ENCODE measurements at regions not wholly inside any gene's neighbourhood (a gene's known extent, or its start where the extent isn't known, plus 50 kb on each side); places are given as distances from the start of the nearest gene placed in this dataset.

- Histone ChIP-seq H3K4me2 (replicated peaks; ENCODE audit: low read depth, low read length, poor library complexity, severe bottlenecking) (no peak overlapping the region), H3K27me3 (replicated peaks in 1 of 4; ENCODE audit: control extremely low read depth in 1 of 4, control insufficient read depth in 3 of 4, insufficient read depth in 4 of 4, low read length in 3 of 4) (no peaks in the 10 kb centered on the region), H3K4me3 (ENCODE audit: control extremely low read depth in 1 of 5, extremely low read depth in 1 of 5, insufficient read depth in 1 of 5, low read depth in 2 of 5, low read length in 4 of 5) (no peak overlapping the region), H3K27ac (ENCODE audit: low read length in 2 of 2) (no peak overlapping the region), H4K20me1 (ENCODE audit: control insufficient read depth, insufficient read depth, low read length, poor library complexity, severe bottlenecking) (no peaks in the 10 kb centered on the region), H2AFZ (ENCODE audit: insufficient read depth, low read depth, low read length, poor library complexity, severe bottlenecking) (no peak overlapping the region), H3K9me3 (ENCODE audit: control extremely low read depth in 1 of 3, control insufficient read depth in 2 of 3, insufficient read depth in 1 of 3, low read length in 2 of 3) (no peaks in the 10 kb centered on the region), H3K4me1 (ENCODE audit: control insufficient read depth in 2 of 2, insufficient read depth in 2 of 2, low read length in 2 of 2) (no peaks in the 10 kb centered on the region), H3K79me2 (ENCODE audit: control insufficient read depth, insufficient read depth, low read length) (no peaks in the 10 kb centered on the region), H3K9ac (ENCODE audit: low read length) (no peak overlapping the region), H3K36me3 (replicated peaks in 1 of 2; ENCODE audit: control extremely low read depth in 1 of 2, control insufficient read depth in 1 of 2, extremely low read depth in 1 of 2, insufficient read depth in 2 of 2, low read length in 1 of 2) (no peaks in the 10 kb centered on the region)
- Mint-ChIP-seq H3K27me3 (no peaks in the 10 kb centered on the region), H3K4me1 (no peaks in the 10 kb centered on the region), H3K4me3 (no peak overlapping the region), H3K9me3 (ENCODE audit: insufficient read depth) (peaks cover 3% of the 10 kb centered on the region), H3K27ac (no peak overlapping the region)
- intact Hi-C loops (cut with micrococcal nuclease): no loop called here
- DNase-seq (no peak), ATAC-seq (ENCODE audit: low read depth) (no peak)
- ChIA-PET POLR2A (no interaction called here), CTCF (no interaction called here)
- no CpG with 5 or more reads among the region's 1 CpG for WGBS (ENCODE audit: insufficient coverage)
- TF ChIP-seq EZH2 (IDR thresholded peaks at IDR 0.05; ENCODE audit: borderline replicate concordance, insufficient read depth, low read depth, low read length, poor library complexity, severe bottlenecking) (no peak), CTCF (IDR thresholded peaks at IDR 0.05) (no peak)
Measured at GRCh38 chr1:186763107-186763506, 65.6 kb upstream of the PLA2G4A start.

GRCh38 chr1:186762653-186763052 is 66.1 kb upstream of the PLA2G4A start:
- H3K4me3 Mint-ChIP-seq: no peak overlapping the region
- no peak overlapping the region for H3K4me3 ChIP-seq (ENCODE audit: control extremely low read depth in 1 of 5, extremely low read depth in 1 of 5, insufficient read depth in 1 of 5, low read depth in 2 of 5, low read length in 4 of 5)
- H3K4me1 ChIP-seq (ENCODE audit: control insufficient read depth in 2 of 2, insufficient read depth in 2 of 2, low read length in 2 of 2): no peaks in the 10 kb centered on the region
- H3K4me1 Mint-ChIP-seq: no peaks in the 10 kb centered on the region
- no peak overlapping the region for H3K9ac ChIP-seq (ENCODE audit: low read length)
- no peak for DNase-seq
- POLR2A ChIA-PET: no interaction called here
- TF ChIP-seq EZH2 (IDR thresholded peaks at IDR 0.05; ENCODE audit: borderline replicate concordance, insufficient read depth, low read depth, low read length, poor library complexity, severe bottlenecking): no peak
- no peak overlapping the region for H3K27ac Mint-ChIP-seq
- intact Hi-C loops (cut with micrococcal nuclease): no loop called here
- H3K79me2 ChIP-seq (ENCODE audit: control insufficient read depth, insufficient read depth, low read length): no peaks in the 10 kb centered on the region
- ATAC-seq (ENCODE audit: low read depth): no peak
- CTCF ChIA-PET: no interaction called here
- no peaks in the 10 kb centered on the region for H3K27me3 Mint-ChIP-seq
- no peak overlapping the region for H3K4me2 ChIP-seq (replicated peaks; ENCODE audit: low read depth, low read length, poor library complexity, severe bottlenecking)
- H2AFZ ChIP-seq (ENCODE audit: insufficient read depth, low read depth, low read length, poor library complexity, severe bottlenecking): no peak overlapping the region
- H3K27me3 ChIP-seq (replicated peaks in 1 of 4; ENCODE audit: control extremely low read depth in 1 of 4, control insufficient read depth in 3 of 4, insufficient read depth in 4 of 4, low read length in 3 of 4): no peaks in the 10 kb centered on the region
- no peaks in the 10 kb centered on the region for H4K20me1 ChIP-seq (ENCODE audit: control insufficient read depth, insufficient read depth, low read length, poor library complexity, severe bottlenecking)
- no peak overlapping the region for H3K27ac ChIP-seq (ENCODE audit: low read length in 2 of 2)
- no peaks in the 10 kb centered on the region for H3K36me3 ChIP-seq (replicated peaks in 1 of 2; ENCODE audit: control extremely low read depth in 1 of 2, control insufficient read depth in 1 of 2, extremely low read depth in 1 of 2, insufficient read depth in 2 of 2, low read length in 1 of 2)
- no peaks in the 10 kb centered on the region for H3K9me3 ChIP-seq (ENCODE audit: control extremely low read depth in 1 of 3, control insufficient read depth in 2 of 3, insufficient read depth in 1 of 3, low read length in 2 of 3)
- peaks cover 3% of the 10 kb centered on the region for H3K9me3 Mint-ChIP-seq (ENCODE audit: insufficient read depth)

Measured in B cell (primary cell).